Breast epithelium (tissue), 3 donors: ENCODE measurements at regions not wholly inside any gene's neighbourhood (a gene's known extent, or its start where the extent isn't known, plus 50 kb on each side); places are given as distances from the start of the nearest gene placed in this dataset.

Source experiments
- CTCF ChIP-seq, 3 donors: fragments of 450-650 bp; IDR thresholded peaks; one replicate each; pipeline ENCODE4 v1.5.1; 2016 to 2017; ENCODE audit warnings: antibody characterized with exemption in 3 of 3, mild to moderate bottlenecking in 3 of 3, moderate library complexity in 3 of 3
- POLR2A ChIP-seq: fragments of 450-650 bp; IDR thresholded peaks from one replicate; pipeline ENCODE4 v1.6.1; 2016; ENCODE audit warnings: antibody characterized with exemption, mild to moderate bottlenecking, moderate library complexity

DNA sequence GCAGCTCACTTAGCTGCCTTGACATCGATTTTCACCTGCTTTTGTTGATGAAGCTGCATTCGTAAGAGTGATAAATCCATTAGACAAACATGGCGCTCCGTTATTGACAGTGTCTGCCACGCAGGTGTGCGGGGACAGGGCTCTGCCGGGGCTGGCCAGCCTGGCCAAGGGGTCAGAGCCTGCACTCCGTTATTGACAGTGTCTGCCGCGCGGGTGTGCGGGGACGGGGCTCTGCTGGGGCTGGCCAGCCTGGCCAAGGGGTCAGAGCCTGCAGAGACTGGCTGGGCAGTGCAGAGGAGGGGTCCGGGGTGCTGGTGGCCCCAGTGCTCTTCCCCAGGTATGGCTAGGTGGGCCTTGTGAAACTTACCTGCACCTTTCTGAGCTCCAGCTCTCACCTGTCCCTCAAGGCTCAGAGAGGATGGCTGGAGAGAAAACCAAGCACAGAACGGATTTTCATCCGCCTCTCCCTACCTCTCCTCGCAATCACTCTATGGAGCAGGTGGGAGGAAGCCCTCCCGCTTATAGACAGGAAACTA is 101.6 kb upstream of the B3GAT1 start:
- TF ChIP-seq CTCF (IDR thresholded peaks at IDR 0.05) (no peak), POLR2A (no peak)
